ENCODE measurements at regions not wholly inside any gene's neighbourhood (a gene's known extent, or its start where the extent isn't known, plus 50 kb on each side); places are given as distances from the start of the nearest gene placed in this dataset.

- Mint-ChIP-seq H3K27me3 (no peaks in the 10 kb centered on the region), H3K4me1 (no peaks in the 10 kb centered on the region), H3K36me3 (ENCODE audit: low read depth) (no peaks in the 10 kb centered on the region), H3K4me3 (no peak overlapping the region), H3K27ac (no peak overlapping the region), H3K9me3 (peaks cover 4% of the 10 kb centered on the region)
- ATAC-seq (ENCODE audit: low read depth) = no peak
- CTCF ChIA-PET = no interaction called here
- intact Hi-C loops (cut with micrococcal nuclease) = no loop called here
- POLR2A ChIA-PET = no interaction called here
- no peak for DNase-seq
- no peak for TF ChIP-seq CTCF (IDR thresholded peaks at IDR 0.05)
Observed at GRCh38 chr4:24743206-24743605, 52.2 kb upstream of the SOD3 start.

GRCh38 chr4:24743927-24744326, 51.4 kb upstream of the SOD3 start:
- Mint-ChIP-seq H3K9me3 (no peaks in the 10 kb centered on the region), H3K27ac (no peak overlapping the region), H3K36me3 (ENCODE audit: low read depth) (no peaks in the 10 kb centered on the region), H3K4me3 (no peak overlapping the region), H3K27me3 (no peaks in the 10 kb centered on the region), H3K4me1 (no peaks in the 10 kb centered on the region)
- CTCF ChIA-PET = no interaction called here
- DNase-seq = no peak
- intact Hi-C loops (cut with micrococcal nuclease) = no loop called here
- POLR2A ChIA-PET = no interaction called here
- TF ChIP-seq CTCF (IDR thresholded peaks at IDR 0.05) = no peak
- no peak for ATAC-seq (ENCODE audit: low read depth)

- ATAC-seq (ENCODE audit: low read depth) (no peak), DNase-seq (no peak)
- Mint-ChIP-seq H3K9me3 (no peaks in the 10 kb centered on the region), H3K4me1 (no peaks in the 10 kb centered on the region), H3K36me3 (ENCODE audit: low read depth) (no peaks in the 10 kb centered on the region), H3K4me3 (no peak overlapping the region), H3K27me3 (no peaks in the 10 kb centered on the region), H3K27ac (no peak overlapping the region)
- POLR2A ChIA-PET = no interaction called here
- no peak for TF ChIP-seq CTCF (IDR thresholded peaks at IDR 0.05)
- intact Hi-C loops (cut with micrococcal nuclease) = no loop called here
- CTCF ChIA-PET = no interaction called here
Observed at GRCh38 chr4:24745172-24745895, 50.0 kb upstream of the SOD3 start.

Measured in activated B cell treated with CpG ODN at 0.5 μM for 24 hours (primary cell).